MM.1S (cell line): ENCODE measurements at regions not wholly inside any gene's neighbourhood (a gene's known extent, or its start where the extent isn't known, plus 50 kb on each side); places are given as distances from the start of the nearest gene placed in this dataset.
"Not testable (repeated sequence)": the region's sequence is repeated elsewhere in the genome, so short reads cannot be mapped to it uniquely, and the experiment has no call there.

ENCODE experiments used
- DNase-seq: peaks from one replicate; pipeline ENCODE4 v3.0.0-alpha.2; 2015
- H2AFZ ChIP-seq: fragments of 300-600 bp; sonication (generic); 2 replicates; pipeline ENCODE4 v1.6.0; 2016; ENCODE audit warnings: antibody characterized with exemption, low read length
- H3F3A ChIP-seq: fragments of 300-600 bp; sonication (generic); 2 replicates; pipeline ENCODE4 v1.6.1; 2016; ENCODE audit warnings: mild to moderate bottlenecking, antibody characterized with exemption, low read length, moderate library complexity, mixed read lengths; ENCODE audit not compliant: insufficient read depth
- H3K27ac ChIP-seq: fragments of 300-600 bp; sonication (generic); 2 replicates; pipeline ENCODE4 v1.5.1; 2016; ENCODE audit warnings: mild to moderate bottlenecking, low read length
- H3K27me3 ChIP-seq: fragments of 300-600 bp; sonication (generic); replicated peaks from 2 replicates; pipeline ENCODE4 v1.6.0; 2016; ENCODE audit warnings: low read length; ENCODE audit not compliant: insufficient read depth
- H3K36me3 ChIP-seq: fragments of 300-600 bp; sonication (generic); replicated peaks from 2 replicates; pipeline ENCODE4 v1.6.1; 2016; ENCODE audit warnings: mild to moderate bottlenecking, low read length, mixed read lengths; ENCODE audit not compliant: insufficient read depth
- H3K4me1 ChIP-seq: fragments of 300-600 bp; sonication (generic); 2 replicates; pipeline ENCODE4 v1.6.1; 2016; ENCODE audit warnings: low read length, mixed read lengths
- H3K4me2 ChIP-seq: fragments of 300-600 bp; sonication (generic); 2 replicates; pipeline ENCODE4 v1.6.0; 2016; ENCODE audit warnings: low read depth, low read length
- H3K4me3 ChIP-seq: fragments of 300-600 bp; sonication (generic); 2 replicates; pipeline ENCODE4 v1.5.1; 2016; ENCODE audit warnings: low read length, mixed read lengths
- H3K79me2 ChIP-seq: fragments of 300-600 bp; sonication (generic); 2 replicates; pipeline ENCODE4 v1.6.1; 2016; ENCODE audit warnings: mixed run types, low read length, mixed read lengths
- H3K9ac ChIP-seq: fragments of 300-600 bp; sonication (generic); 2 replicates; pipeline ENCODE4 v1.6.1; 2016; ENCODE audit warnings: low read length, mixed read lengths
- H3K9me2 ChIP-seq: fragments of 300-600 bp; sonication (generic); replicated peaks from 2 replicates; pipeline ENCODE4 v1.6.1; 2016; ENCODE audit warnings: mild to moderate bottlenecking, low read length, mixed read lengths; ENCODE audit not compliant: insufficient read depth
- H3K9me3 ChIP-seq: fragments of 300-600 bp; sonication (generic); replicated peaks from 2 replicates; pipeline ENCODE4 v1.6.1; 2016; ENCODE audit warnings: mild to moderate bottlenecking, low read length, mixed read lengths; ENCODE audit not compliant: insufficient read depth
- H4K20me1 ChIP-seq: fragments of 300-600 bp; sonication (generic); 2 replicates; pipeline ENCODE4 v1.6.1; 2016; ENCODE audit warnings: mild to moderate bottlenecking, low read length, moderate library complexity, mixed read lengths; ENCODE audit not compliant: insufficient read depth
- CTCF ChIP-seq: fragments of 300-600 bp; sonication (generic); IDR thresholded peaks from 2 replicates; pipeline ENCODE4 v1.5.1; 2016; ENCODE audit warnings: antibody characterized with exemption, low read length, mixed read lengths
- EZH2 ChIP-seq: fragments of 300-600 bp; sonication (generic); optimal IDR thresholded peaks from 2 replicates; pipeline ENCODE3; 2017; ENCODE audit warnings: low read depth, mild to moderate bottlenecking, antibody characterized with exemption, low read length, mixed read lengths
- EZH2phosphoT487 ChIP-seq: fragments of 300-600 bp; sonication (generic); IDR thresholded peaks from 2 replicates; pipeline ENCODE4 v1.6.1; 2018; ENCODE audit warnings: antibody characterized with exemption, low read length

GRCh38 chr5:124912638-124913328 is 166.3 kb upstream of the ZNF608 start:
- Histone ChIP-seq H3K9me2 (no peaks in the 10 kb centered on the region), H3K27me3 (no peaks in the 10 kb centered on the region), H3K4me2 (no peak overlapping the region), H3K4me1 (peaks cover 9% of the 10 kb centered on the region), H4K20me1 (no peaks in the 10 kb centered on the region), H3K9ac (no peak overlapping the region), H3K27ac (no peak overlapping the region), H3F3A (0 out of 2 replicates have a peak, but pooled peaks cover 7% of the 10 kb centered on the region), H3K9me3 (no peaks in the 10 kb centered on the region), H3K4me3 (no peak overlapping the region), H3K36me3 (no peaks in the 10 kb centered on the region), H2AFZ (no peak overlapping the region), H3K79me2 (no peaks in the 10 kb centered on the region)
- no peak for DNase-seq
- TF ChIP-seq CTCF = no peak
- no peak for TF ChIP-seq EZH2
- TF ChIP-seq EZH2phosphoT487 = no peak

GRCh38 chr5:124913329-124913653 is 166.9 kb upstream of the ZNF608 start:
- 0 out of 2 replicates have a peak, but pooled peaks cover 7% of the 10 kb centered on the region for H3F3A ChIP-seq
- H3K9ac ChIP-seq = no peak overlapping the region
- H3K9me2 ChIP-seq = no peaks in the 10 kb centered on the region
- no peaks in the 10 kb centered on the region for H4K20me1 ChIP-seq
- H2AFZ ChIP-seq = no peak overlapping the region
- H3K4me3 ChIP-seq = no peak overlapping the region
- H3K4me1 ChIP-seq = peaks cover 9% of the 10 kb centered on the region
- no peaks in the 10 kb centered on the region for H3K36me3 ChIP-seq
- H3K27me3 ChIP-seq = no peaks in the 10 kb centered on the region
- no peak for DNase-seq
- H3K4me2 ChIP-seq = no peak overlapping the region
- no peaks in the 10 kb centered on the region for H3K79me2 ChIP-seq
- TF ChIP-seq EZH2phosphoT487 (no peak), EZH2 (no peak), CTCF (no peak)
- H3K9me3 ChIP-seq = no peaks in the 10 kb centered on the region
- no peak overlapping the region for H3K27ac ChIP-seq

GRCh38 chr5:124916313-124916712 is 169.9 kb upstream of the ZNF608 start:
- not testable (repeated sequence) for H2AFZ ChIP-seq, H3K27me3 ChIP-seq, H3F3A ChIP-seq, H4K20me1 ChIP-seq, H3K79me2 ChIP-seq, H3K4me3 ChIP-seq, H3K27ac ChIP-seq, H3K9ac ChIP-seq, H3K9me2 ChIP-seq, DNase-seq, H3K4me1 ChIP-seq, H3K4me2 ChIP-seq, H3K9me3 ChIP-seq, H3K36me3 ChIP-seq

- no peak overlapping the region for H3K27ac ChIP-seq
These were observed 172.2 kb upstream of the ZNF608 start for GRCh38 chr5:124918618-124919017.

More at GRCh38 chr5:124918618-124919017, 172.2 kb upstream of the ZNF608 start:
- Histone ChIP-seq H3K79me2 (no peaks in the 10 kb centered on the region), H2AFZ (no peak overlapping the region), H3K4me2 (no peak overlapping the region), H3F3A (no peaks in the 10 kb centered on the region), H3K36me3 (no peaks in the 10 kb centered on the region), H3K9me3 (no peaks in the 10 kb centered on the region), H4K20me1 (no peaks in the 10 kb centered on the region), H3K9ac (no peak overlapping the region), H3K4me3 (no peak overlapping the region), H3K4me1 (peaks cover 27% of the 10 kb centered on the region), H3K9me2 (no peaks in the 10 kb centered on the region), H3K27me3 (no peaks in the 10 kb centered on the region)
- no peak for TF ChIP-seq EZH2
- no peak for TF ChIP-seq CTCF
- TF ChIP-seq EZH2phosphoT487 = no peak
- DNase-seq = no peak
